ENCODE measurements at regions not wholly inside any gene's neighbourhood (a gene's known extent, or its start where the extent isn't known, plus 50 kb on each side); places are given as distances from the start of the nearest gene placed in this dataset.
A peak's percentile ranks its signal among the peaks of the same experiment; 100 is the strongest.

- TF ChIP-seq CTCF (conservative IDR thresholded peaks at IDR 0.05; ENCODE audit: low read depth in 2 of 2) (peak; percentile 59 to 74), EZH2 (IDR thresholded peaks at IDR 0.05; ENCODE audit: low read depth, unreplicated experiment) (no peak), EZH2phosphoT487 (IDR thresholded peaks at IDR 0.05; ENCODE audit: unreplicated experiment) (no peak), JUNB (IDR thresholded peaks at IDR 0.05; ENCODE audit: unreplicated experiment) (no peak)
These were observed 1538.3 kb upstream of the SEL1L start for GRCh38 chr14:83071888-83072501.

All from GM23338 (cell line).